IMR-90 (cell line): ENCODE measurements at regions not wholly inside any gene's neighbourhood (a gene's known extent, or its start where the extent isn't known, plus 50 kb on each side); places are given as distances from the start of the nearest gene placed in this dataset.

Experiments used
- ATAC-seq: fragments of 200-7000 bp; cut with Tn5 transposase; 2 replicates; pipeline ENCODE4 v1.9.1; 2020; ENCODE audit warnings: low read depth, mild to moderate bottlenecking, moderate library complexity
- BruUV-seq: library from RNA; stranded (reverse); fragments of 400-500 nt; replicated peaks from 2 replicates; lab custom pipeline; 2021; lab: Mats Ljungman, UMichigan
- CTCF ChIA-PET: fragments of 300-600 bp; formaldehyde crosslinking; extraction: SDS; loops from one replicate; lab custom pipeline; 2021; ENCODE audit warnings: antibody characterized with exemption; lab: Yijun Ruan, JAX
- POLR2A ChIA-PET: fragments of 300-600 bp; sonication (Branson Sonifier 250); formaldehyde crosslinking; loops from one replicate; lab custom pipeline; 2022; ENCODE audit warnings: antibody characterized with exemption; ENCODE audit not compliant: unreplicated experiment; lab: Charles Lee
- DNase-seq: peaks from one replicate; pipeline ENCODE4 v3.0.0; 2013
- H2AFZ ChIP-seq: replicated peaks from 2 replicates; pipeline ENCODE3; 2013; ENCODE audit warnings: low read length, mild to moderate bottlenecking; ENCODE audit not compliant: poor library complexity
- H2AK5ac ChIP-seq: 2 replicates; pipeline ENCODE4 v1.6.1; 2013; ENCODE audit warnings: low read depth, low read length, inconsistent platforms
- H2AK9ac ChIP-seq: replicated peaks from 2 replicates; pipeline ENCODE3; 2013; ENCODE audit warnings: mild to moderate bottlenecking, low read depth, low read length, moderate library complexity; ENCODE audit not compliant: poor library complexity
- H2BK120ac ChIP-seq: 2 replicates; pipeline ENCODE4 v1.6.1; 2013; ENCODE audit warnings: low read depth, low read length, inconsistent platforms
- H2BK15ac ChIP-seq: 3 replicates; pipeline ENCODE4 v1.6.1; 2013; ENCODE audit warnings: low read depth, low read length, inconsistent platforms
- H2BK20ac ChIP-seq: 2 replicates; pipeline ENCODE4 v1.6.1; 2013; ENCODE audit warnings: low read depth, mild to moderate bottlenecking, inconsistent platforms, low read length, moderate library complexity
- H2BK5ac ChIP-seq: 2 replicates; pipeline ENCODE4 v1.6.1; 2013; ENCODE audit warnings: mild to moderate bottlenecking, low read depth, low read length, inconsistent platforms; ENCODE audit not compliant: poor library complexity, severe bottlenecking
- H3K14ac ChIP-seq: replicated peaks from 2 replicates; pipeline ENCODE4 v1.6.1; 2013; ENCODE audit warnings: low read depth, low read length, inconsistent platforms
- H3K18ac ChIP-seq: 2 replicates; pipeline ENCODE4 v1.6.1; 2013; ENCODE audit warnings: low read depth, low read length, control low read depth
- H3K23ac ChIP-seq: 2 replicates; pipeline ENCODE4 v1.6.1; 2013; ENCODE audit warnings: low read depth, low read length, inconsistent platforms
- H3K27ac ChIP-seq: 2 replicates; pipeline ENCODE4 v1.5.1; 2013; ENCODE audit warnings: mild to moderate bottlenecking, control low read depth, low read length; ENCODE audit not compliant: insufficient read depth
- H3K27me3 ChIP-seq: 2 replicates; pipeline ENCODE4 v1.6.1; 2013; ENCODE audit warnings: low read length; ENCODE audit not compliant: control insufficient read depth, insufficient read depth
- H3K36me3 ChIP-seq: 2 replicates; pipeline ENCODE4 v1.6.1; 2013; ENCODE audit warnings: low read length, mixed read lengths; ENCODE audit not compliant: control insufficient read depth, insufficient read depth
- H3K4ac ChIP-seq: 2 replicates; pipeline ENCODE4 v1.6.1; 2013; ENCODE audit warnings: low read depth, low read length, inconsistent platforms
- H3K4me1 ChIP-seq: 2 replicates; pipeline ENCODE4 v1.6.1; 2013; ENCODE audit warnings: low read length, mixed read lengths; ENCODE audit not compliant: control insufficient read depth, insufficient read depth
- H3K4me2 ChIP-seq: 2 replicates; pipeline ENCODE4 v1.6.1; 2013; ENCODE audit warnings: low read depth, mild to moderate bottlenecking, control low read depth, low read length, moderate library complexity
- H3K4me3 ChIP-seq: 2 replicates; pipeline ENCODE4 v1.5.1; 2013; ENCODE audit warnings: low read depth, mild to moderate bottlenecking, control low read depth, low read length, moderate library complexity; ENCODE audit not compliant: insufficient read depth
- H3K56ac ChIP-seq: 2 replicates; pipeline ENCODE4 v1.6.1; 2013; ENCODE audit warnings: low read length, inconsistent platforms; ENCODE audit not compliant: insufficient read depth; ENCODE audit errors: extremely low read depth
- H3K79me1 ChIP-seq, 2 experiments: 2 replicates each; pipeline ENCODE4 v1.6.1; 2013; ENCODE audit warnings: low read length in 2 of 2, inconsistent platforms in 1 of 2, low read depth in 1 of 2
- H3K9ac ChIP-seq: 2 replicates; pipeline ENCODE4 v1.6.1; 2013; ENCODE audit warnings: low read depth, low read length, control low read depth
- H3K9me1 ChIP-seq: 2 replicates; pipeline ENCODE4 v1.6.1; 2013; ENCODE audit warnings: low read length, inconsistent platforms; ENCODE audit not compliant: insufficient read depth
- H3K9me3 ChIP-seq: 2 replicates; pipeline ENCODE4 v1.6.1; 2013; ENCODE audit warnings: low read length; ENCODE audit not compliant: control insufficient read depth, insufficient read depth
- H4K20me1 ChIP-seq: 2 replicates; pipeline ENCODE4 v1.6.1; 2013; ENCODE audit warnings: low read length, inconsistent platforms; ENCODE audit not compliant: insufficient read depth
- H4K5ac ChIP-seq: 2 replicates; pipeline ENCODE4 v1.6.1; 2013; ENCODE audit warnings: mild to moderate bottlenecking, low read depth, low read length, control low read depth
- H4K8ac ChIP-seq, 2 experiments: 2 replicates each; pipeline ENCODE4 v1.6.1; 2013; ENCODE audit warnings: low read depth in 2 of 2, low read length in 2 of 2, control low read depth in 1 of 2, inconsistent platforms in 1 of 2
- H4K91ac ChIP-seq: 2 replicates; pipeline ENCODE4 v1.6.1; 2013; ENCODE audit warnings: low read depth, low read length, inconsistent platforms; ENCODE audit not compliant: insufficient read depth
- CEBPB ChIP-seq: IDR thresholded peaks from 2 replicates; pipeline ENCODE4 v1.6.1; 2012; ENCODE audit warnings: low read depth, low read length, improper control_type of control experiment
- CHD1 ChIP-seq: IDR thresholded peaks from 2 replicates; pipeline ENCODE4 v1.6.1; 2012; ENCODE audit warnings: low read depth, low read length, improper control_type of control experiment
- FOS ChIP-seq: fragments of 150-350 bp; IDR thresholded peaks from 2 replicates; pipeline ENCODE4 v1.6.1; 2016; ENCODE audit warnings: low read depth, low read length
- MAZ ChIP-seq: IDR thresholded peaks from 2 replicates; pipeline ENCODE4 v1.6.1; 2012; ENCODE audit warnings: low read depth, mild to moderate bottlenecking, low read length, improper control_type of control experiment, moderate library complexity, borderline replicate concordance
- MXI1 ChIP-seq: IDR thresholded peaks from 2 replicates; pipeline ENCODE4 v1.6.1; 2012; ENCODE audit warnings: low read depth, mild to moderate bottlenecking, low read length, moderate library complexity, borderline replicate concordance
- NFE2L2 ChIP-seq: fragments of 150-350 bp; IDR thresholded peaks from 2 replicates; pipeline ENCODE4 v1.6.1; 2016; ENCODE audit warnings: low read depth, mild to moderate bottlenecking, low read length
- POLR2A ChIP-seq: IDR thresholded peaks from 2 replicates; pipeline ENCODE4 v1.6.1; 2012; ENCODE audit warnings: mild to moderate bottlenecking, low read depth, low read length
- RAD21 ChIP-seq: IDR thresholded peaks from 2 replicates; pipeline ENCODE4 v1.6.1; 2012; ENCODE audit warnings: low read length, improper control_type of control experiment
- RCOR1 ChIP-seq: IDR thresholded peaks from 2 replicates; pipeline ENCODE4 v1.6.1; 2012; ENCODE audit warnings: mild to moderate bottlenecking, low read length, improper control_type of control experiment; ENCODE audit not compliant: insufficient replicate concordance
- RFX5 ChIP-seq: IDR thresholded peaks from 2 replicates; pipeline ENCODE4 v1.8.0; 2012; ENCODE audit warnings: low read depth, mild to moderate bottlenecking, low read length, moderate library complexity
- SMC3 ChIP-seq: fragments of 150-350 bp; IDR thresholded peaks from 2 replicates; pipeline ENCODE4 v1.6.1; 2016; ENCODE audit warnings: low read depth, mild to moderate bottlenecking, antibody characterized with exemption, low read length, moderate library complexity
- dilution Hi-C: fragments of 300-500 bp; cut with HindIII; formaldehyde crosslinking; loops from one replicate; pipeline ENCODE4 v1.14.3; 2018; ENCODE audit warnings: low sequenced_read_pairs; ENCODE audit not compliant: unreplicated experiment
- in situ Hi-C: fragments of 300-500 bp; cut with MboI; formaldehyde crosslinking; loops from 3 replicates; pipeline ENCODE4 v1.14.3; 2019; ENCODE audit warnings: low sequenced_read_pairs, inconsistent platforms, mixed read lengths
- intact Hi-C: fragments of 100-400 bp; cut with micrococcal nuclease; formaldehyde crosslinking; loops from 2 replicates; pipeline ENCODE4 v1.10.0; 2022
- TF ChIP-seq, protein P1 (sequence below): fragments of 150-350 bp; IDR thresholded peaks from 2 replicates; pipeline ENCODE4 v1.6.1; 2016; ENCODE audit warnings: low read depth, mild to moderate bottlenecking, low read length, moderate library complexity, borderline replicate concordance
- TF ChIP-seq, protein P2 (sequence below): conservative IDR thresholded peaks from 2 replicates; pipeline ENCODE4 v1.5.1; 2012; ENCODE audit warnings: mild to moderate bottlenecking, low read depth, low read length, improper control_type of control experiment
- TF ChIP-seq, protein P3 (sequence below): fragments of 150-350 bp; IDR thresholded peaks from 2 replicates; pipeline ENCODE4 v1.6.1; 2017; ENCODE audit warnings: mild to moderate bottlenecking, antibody characterized with exemption, low read length, low read depth

DNA sequence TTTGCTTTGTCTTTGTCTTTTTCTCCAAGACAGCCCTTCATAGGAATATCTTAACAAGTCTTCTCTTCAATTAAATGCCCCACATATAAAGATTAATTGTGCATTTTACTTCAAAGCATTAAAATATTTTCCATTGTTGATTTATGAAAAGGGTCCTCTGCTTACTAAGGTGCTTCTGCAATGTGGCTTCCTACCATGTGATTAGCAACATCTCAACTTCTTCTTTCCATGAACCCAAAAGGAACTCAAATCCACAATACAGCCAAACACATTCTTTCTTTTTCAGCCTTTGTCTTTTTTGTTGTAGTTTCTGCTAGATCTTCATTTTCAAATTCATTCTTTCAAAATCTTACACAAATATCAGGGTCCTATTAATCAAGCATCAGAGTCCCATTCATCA, 309.2 kb downstream of the NSUN3 start:
- no peaks in the 10 kb centered on the region for H3K36me3 ChIP-seq
- H2AK5ac ChIP-seq = no peak overlapping the region
- no peak for DNase-seq
- no peak overlapping the region for H3K9ac ChIP-seq
- no peak overlapping the region for H4K91ac ChIP-seq
- no peak overlapping the region for H4K8ac ChIP-seq
- H3K4ac ChIP-seq = no peak overlapping the region
- H3K14ac ChIP-seq = no peak overlapping the region
- no peaks in the 10 kb centered on the region for H3K9me1 ChIP-seq
- no peaks in the 10 kb centered on the region; the same call in 1 of the 2 replicates for H3K27me3 ChIP-seq
- H3K4me1 ChIP-seq = no peaks in the 10 kb centered on the region
- H3K27ac ChIP-seq = no peak overlapping the region
- no peak overlapping the region for H2BK120ac ChIP-seq
- no peak overlapping the region for H2AFZ ChIP-seq
- CTCF ChIA-PET = no interaction called here
- H3K4me2 ChIP-seq = no peak overlapping the region
- in situ Hi-C loops = no loop called here
- no peak overlapping the region for H3K23ac ChIP-seq
- no peak overlapping the region for H4K5ac ChIP-seq
- intact Hi-C loops = no loop called here
- H3K18ac ChIP-seq = no peak overlapping the region
- no TSS peak for BruUV-seq
- H2BK5ac ChIP-seq = no peak overlapping the region
- no peaks in the 10 kb centered on the region for H3K79me1 ChIP-seq
- no peaks in the 10 kb centered on the region for H3K9me3 ChIP-seq
- ATAC-seq = no peak
- POLR2A ChIA-PET = no interaction called here
- no peak overlapping the region for H2AK9ac ChIP-seq
- TF ChIP-seq CEBPB (no peak), FOS (no peak), NFE2L2 (no peak), MXI1 (no peak), RCOR1 (no peak), MAZ (no peak), RFX5 (no peak), SMC3 (no peak), CHD1 (no peak), POLR2A (no peak), RAD21 (no peak)
- TF ChIP-seq, protein P1, sequence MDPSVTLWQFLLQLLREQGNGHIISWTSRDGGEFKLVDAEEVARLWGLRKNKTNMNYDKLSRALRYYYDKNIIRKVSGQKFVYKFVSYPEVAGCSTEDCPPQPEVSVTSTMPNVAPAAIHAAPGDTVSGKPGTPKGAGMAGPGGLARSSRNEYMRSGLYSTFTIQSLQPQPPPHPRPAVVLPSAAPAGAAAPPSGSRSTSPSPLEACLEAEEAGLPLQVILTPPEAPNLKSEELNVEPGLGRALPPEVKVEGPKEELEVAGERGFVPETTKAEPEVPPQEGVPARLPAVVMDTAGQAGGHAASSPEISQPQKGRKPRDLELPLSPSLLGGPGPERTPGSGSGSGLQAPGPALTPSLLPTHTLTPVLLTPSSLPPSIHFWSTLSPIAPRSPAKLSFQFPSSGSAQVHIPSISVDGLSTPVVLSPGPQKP = no peak
- TF ChIP-seq, protein P2, sequence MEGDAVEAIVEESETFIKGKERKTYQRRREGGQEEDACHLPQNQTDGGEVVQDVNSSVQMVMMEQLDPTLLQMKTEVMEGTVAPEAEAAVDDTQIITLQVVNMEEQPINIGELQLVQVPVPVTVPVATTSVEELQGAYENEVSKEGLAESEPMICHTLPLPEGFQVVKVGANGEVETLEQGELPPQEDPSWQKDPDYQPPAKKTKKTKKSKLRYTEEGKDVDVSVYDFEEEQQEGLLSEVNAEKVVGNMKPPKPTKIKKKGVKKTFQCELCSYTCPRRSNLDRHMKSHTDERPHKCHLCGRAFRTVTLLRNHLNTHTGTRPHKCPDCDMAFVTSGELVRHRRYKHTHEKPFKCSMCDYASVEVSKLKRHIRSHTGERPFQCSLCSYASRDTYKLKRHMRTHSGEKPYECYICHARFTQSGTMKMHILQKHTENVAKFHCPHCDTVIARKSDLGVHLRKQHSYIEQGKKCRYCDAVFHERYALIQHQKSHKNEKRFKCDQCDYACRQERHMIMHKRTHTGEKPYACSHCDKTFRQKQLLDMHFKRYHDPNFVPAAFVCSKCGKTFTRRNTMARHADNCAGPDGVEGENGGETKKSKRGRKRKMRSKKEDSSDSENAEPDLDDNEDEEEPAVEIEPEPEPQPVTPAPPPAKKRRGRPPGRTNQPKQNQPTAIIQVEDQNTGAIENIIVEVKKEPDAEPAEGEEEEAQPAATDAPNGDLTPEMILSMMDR = no peak
- TF ChIP-seq, protein P3, sequence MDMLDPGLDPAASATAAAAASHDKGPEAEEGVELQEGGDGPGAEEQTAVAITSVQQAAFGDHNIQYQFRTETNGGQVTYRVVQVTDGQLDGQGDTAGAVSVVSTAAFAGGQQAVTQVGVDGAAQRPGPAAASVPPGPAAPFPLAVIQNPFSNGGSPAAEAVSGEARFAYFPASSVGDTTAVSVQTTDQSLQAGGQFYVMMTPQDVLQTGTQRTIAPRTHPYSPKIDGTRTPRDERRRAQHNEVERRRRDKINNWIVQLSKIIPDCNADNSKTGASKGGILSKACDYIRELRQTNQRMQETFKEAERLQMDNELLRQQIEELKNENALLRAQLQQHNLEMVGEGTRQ = no peak
- no peak overlapping the region for H3K56ac ChIP-seq
- no peak overlapping the region for H2BK20ac ChIP-seq
- H4K20me1 ChIP-seq = no peaks in the 10 kb centered on the region
- H3K4me3 ChIP-seq = no peak overlapping the region
- dilution Hi-C loops = no loop called here
- no peak overlapping the region for H2BK15ac ChIP-seq
